KMS-11 (cell line): ENCODE measurements at regions not wholly inside any gene's neighbourhood (a gene's known extent, or its start where the extent isn't known, plus 50 kb on each side); places are given as distances from the start of the nearest gene placed in this dataset.

Source experiments
- H2AFZ ChIP-seq: fragments of 200-600 bp; sonication (generic); 2 replicates; pipeline ENCODE4 v1.6.1; 2016; ENCODE audit warnings: antibody characterized with exemption, mixed run types, low read depth
- H3K27ac ChIP-seq: fragments of 200-600 bp; sonication (generic); 2 replicates; pipeline ENCODE4 v1.6.1; 2016; ENCODE audit warnings: mild to moderate bottlenecking, mixed run types
- H3K27me3 ChIP-seq: fragments of 200-600 bp; sonication (generic); 2 replicates; pipeline ENCODE4 v1.6.1; 2017; ENCODE audit warnings: mild to moderate bottlenecking, low read depth, mixed run types, moderate library complexity; ENCODE audit not compliant: insufficient read depth
- H3K36me3 ChIP-seq: fragments of 200-600 bp; sonication (generic); 2 replicates; pipeline ENCODE4 v1.6.1; 2017; ENCODE audit warnings: mild to moderate bottlenecking, mixed run types; ENCODE audit not compliant: insufficient read depth
- H3K4me1 ChIP-seq: fragments of 200-600 bp; sonication (generic); 2 replicates; pipeline ENCODE4 v1.6.1; 2016; ENCODE audit warnings: mild to moderate bottlenecking, low read depth, mixed run types; ENCODE audit not compliant: poor library complexity, severe bottlenecking
- H3K4me2 ChIP-seq: fragments of 200-600 bp; sonication (generic); 2 replicates; pipeline ENCODE4 v1.7.0; 2016; ENCODE audit warnings: mild to moderate bottlenecking, mixed run types
- H3K4me3 ChIP-seq: fragments of 200-600 bp; sonication (generic); IDR thresholded peaks from 2 replicates; pipeline ENCODE4 v1.6.1; 2017; ENCODE audit warnings: low read depth, low read length, mixed read lengths; ENCODE audit not compliant: insufficient read depth
- H3K79me2 ChIP-seq: fragments of 200-600 bp; sonication (generic); 2 replicates; pipeline ENCODE4 v1.6.1; 2016; ENCODE audit warnings: low read depth, mixed run types; ENCODE audit not compliant: insufficient read depth
- H3K9ac ChIP-seq: fragments of 200-600 bp; sonication (generic); 2 replicates; pipeline ENCODE4 v1.6.1; 2016; ENCODE audit warnings: mild to moderate bottlenecking, mixed run types
- H4K20me1 ChIP-seq: fragments of 200-600 bp; sonication (generic); 2 replicates; pipeline ENCODE4 v1.6.1; 2016; ENCODE audit warnings: mild to moderate bottlenecking, mixed run types; ENCODE audit not compliant: insufficient read depth
- CTCF ChIP-seq: fragments of 200-600 bp; sonication (generic); conservative IDR thresholded peaks from 2 replicates; pipeline ENCODE4 v1.6.1; 2017; ENCODE audit warnings: low read depth, mild to moderate bottlenecking, antibody characterized with exemption, low read length, moderate library complexity, mixed read lengths

GRCh38 chr3:104396974-104397669 lies 969.6 kb upstream of the ALCAM start:
- no peak overlapping the region for H2AFZ ChIP-seq
- no peak overlapping the region for H3K4me3 ChIP-seq
- no peaks in the 10 kb centered on the region for H3K36me3 ChIP-seq
- no peaks in the 10 kb centered on the region for H4K20me1 ChIP-seq
- no peaks in the 10 kb centered on the region for H3K79me2 ChIP-seq
- no peak overlapping the region for H3K27ac ChIP-seq
- H3K9ac ChIP-seq: no peak overlapping the region
- no peaks in the 10 kb centered on the region for H3K4me1 ChIP-seq
- H3K27me3 ChIP-seq: no peaks in the 10 kb centered on the region
- no peak for TF ChIP-seq CTCF
- H3K4me2 ChIP-seq: no peak overlapping the region

GRCh38 chr3:104397713-104398112 lies 969.0 kb upstream of the ALCAM start:
- Histone ChIP-seq H3K4me2 (no peak overlapping the region), H3K27me3 (no peaks in the 10 kb centered on the region), H3K4me3 (no peak overlapping the region), H4K20me1 (no peaks in the 10 kb centered on the region), H3K79me2 (no peaks in the 10 kb centered on the region), H3K9ac (no peak overlapping the region), H3K4me1 (no peaks in the 10 kb centered on the region), H3K27ac (no peak overlapping the region), H2AFZ (no peak overlapping the region), H3K36me3 (no peaks in the 10 kb centered on the region)
- no peak for TF ChIP-seq CTCF

- H3K27ac ChIP-seq: no peak overlapping the region
- H4K20me1 ChIP-seq: no peaks in the 10 kb centered on the region
- no peak overlapping the region for H3K4me3 ChIP-seq
- no peak for TF ChIP-seq CTCF
- no peaks in the 10 kb centered on the region for H3K27me3 ChIP-seq
- no peaks in the 10 kb centered on the region for H3K4me1 ChIP-seq
- H2AFZ ChIP-seq: no peak overlapping the region
- no peaks in the 10 kb centered on the region for H3K36me3 ChIP-seq
- no peaks in the 10 kb centered on the region for H3K79me2 ChIP-seq
- no peak overlapping the region for H3K9ac ChIP-seq
- no peak overlapping the region for H3K4me2 ChIP-seq
Observed at GRCh38 chr3:104402902-104403301, 963.8 kb upstream of the ALCAM start.

DNA sequence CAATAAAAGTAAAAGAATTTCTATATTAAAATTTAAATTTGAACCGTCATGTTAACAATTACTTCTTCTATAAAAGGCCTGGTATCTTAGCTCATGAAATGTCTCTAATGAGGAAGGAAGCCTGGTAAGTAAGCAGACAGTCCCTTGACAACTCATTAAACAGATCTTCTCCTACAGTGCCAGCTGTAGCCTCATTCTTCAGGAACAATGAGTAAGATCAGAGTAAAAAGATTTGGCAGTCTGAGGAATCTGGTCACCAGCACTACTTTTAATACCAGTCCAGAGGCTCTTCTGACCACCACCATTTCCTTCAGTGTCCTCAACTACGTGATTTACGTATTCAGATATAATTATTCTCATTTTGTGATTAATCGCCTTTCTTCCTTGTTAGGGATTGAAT lies 955.0 kb upstream of the ALCAM start:
- H3K9ac ChIP-seq: no peak overlapping the region

More for the DNA sequence above, 955.0 kb upstream of the ALCAM start:
- no peak overlapping the region for H2AFZ ChIP-seq
- no peak for TF ChIP-seq CTCF
- H3K79me2 ChIP-seq: no peaks in the 10 kb centered on the region
- H3K27ac ChIP-seq: no peak overlapping the region
- no peak overlapping the region for H3K4me2 ChIP-seq
- H3K4me1 ChIP-seq: no peaks in the 10 kb centered on the region
- H3K4me3 ChIP-seq: no peak overlapping the region
- H3K36me3 ChIP-seq: no peaks in the 10 kb centered on the region
- no peaks in the 10 kb centered on the region for H4K20me1 ChIP-seq
- H3K27me3 ChIP-seq: no peaks in the 10 kb centered on the region
